H1 (cell line): ENCODE measurements at regions not wholly inside any gene's neighbourhood (a gene's known extent, or its start where the extent isn't known, plus 50 kb on each side); places are given as distances from the start of the nearest gene placed in this dataset.

Experiments
- CEBPB ChIP-seq: IDR thresholded peaks from 2 replicates; pipeline ENCODE4 v1.6.1; 2012; ENCODE audit warnings: low read depth, low read length
- EGR1 ChIP-seq: IDR thresholded peaks from 2 replicates; pipeline ENCODE4 v1.6.1; 2011; ENCODE audit warnings: low read depth, low read length, borderline replicate concordance
- RXRA ChIP-seq: IDR thresholded peaks from 2 replicates; pipeline ENCODE4 v1.6.1; 2011; ENCODE audit warnings: low read depth, mild to moderate bottlenecking, low read length, moderate library complexity; ENCODE audit not compliant: insufficient read depth
- SIN3A ChIP-seq, 2 experiments: IDR thresholded peaks in 1 of 2; conservative IDR thresholded peaks in 1 of 2; 2 replicates each; pipeline ENCODE4 v1.6.1; 2011 to 2012; ENCODE audit warnings: low read length in 2 of 2, improper control_type of control experiment in 1 of 2, low read depth in 1 of 2, mild to moderate bottlenecking in 1 of 2
- SIX5 ChIP-seq: IDR thresholded peaks from 2 replicates; pipeline ENCODE4 v1.6.1; 2011; ENCODE audit warnings: mild to moderate bottlenecking, low read depth, low read length

DNA sequence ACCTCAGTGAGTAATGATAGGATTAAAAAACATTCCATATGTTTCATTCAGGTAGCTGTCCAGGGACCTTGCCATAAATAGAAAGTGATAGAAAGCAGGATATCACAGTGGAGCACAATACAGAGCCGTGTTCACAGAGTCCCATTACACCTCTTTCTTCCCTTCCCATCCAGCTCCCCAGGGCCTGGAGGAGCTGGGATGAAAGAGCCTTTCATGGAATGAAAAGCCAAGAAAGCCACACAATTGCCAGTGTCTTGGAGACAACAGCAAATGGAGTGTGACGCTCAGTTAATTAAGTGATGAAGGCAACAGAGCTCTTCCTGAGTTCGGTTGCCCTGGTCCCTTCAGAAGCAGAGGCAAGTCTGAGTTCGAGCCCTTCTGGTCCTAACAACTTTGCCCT is 387.3 kb upstream of the PLXNA2 start (continued):
- no peak for TF ChIP-seq SIN3A (conservative IDR thresholded peaks at IDR 0.05 in 1 of 2, IDR thresholded peaks at IDR 0.05 in 1 of 2; ENCODE audit: low read depth in 1 of 2, low read length in 2 of 2)
- no peak for TF ChIP-seq SIX5
- no peak for TF ChIP-seq CEBPB
- TF ChIP-seq EGR1 = no peak
- no peak for TF ChIP-seq RXRA
